GM12875 (cell line): ENCODE measurements at regions not wholly inside any gene's neighbourhood (a gene's known extent, or its start where the extent isn't known, plus 50 kb on each side); places are given as distances from the start of the nearest gene placed in this dataset.
"Not testable (repeated sequence)": the region's sequence is repeated elsewhere in the genome, so short reads cannot be mapped to it uniquely, and the experiment has no call there.

Source experiments
- H3K4me3 ChIP-seq: one replicate; pipeline ENCODE4 v1.5.1; 2011; ENCODE audit warnings: low read depth, low read length, control low read depth
- TF ChIP-seq, protein P1 (sequence below): IDR thresholded peaks from 2 replicates; pipeline ENCODE4 v1.5.1; 2011; ENCODE audit warnings: low read depth, mild to moderate bottlenecking, control low read depth, inconsistent platforms, low read length, moderate library complexity, borderline replicate concordance; ENCODE audit not compliant: insufficient read depth

DNA sequence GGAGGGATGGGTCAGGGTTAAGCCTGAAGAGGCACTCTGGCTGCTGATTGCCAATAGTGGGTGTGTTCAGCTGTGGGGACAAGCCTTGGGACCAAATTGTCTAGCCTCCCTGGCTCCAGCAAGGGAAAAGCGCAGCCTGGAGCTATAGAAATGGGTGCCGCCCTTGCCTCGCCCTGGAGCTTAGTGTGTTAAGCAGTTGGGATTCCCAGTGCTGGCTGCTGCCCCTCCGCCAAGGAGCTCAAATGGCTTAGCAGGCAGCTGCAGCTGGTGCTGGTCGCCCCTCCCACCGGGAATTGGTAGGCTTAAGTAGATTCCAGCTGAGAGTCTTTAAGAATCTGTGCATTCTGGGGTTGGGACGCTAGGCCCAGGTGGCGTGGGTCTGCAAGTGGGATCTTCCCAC, 662.9 kb upstream of the TBL1XR1 start:
- TF ChIP-seq, protein P1, sequence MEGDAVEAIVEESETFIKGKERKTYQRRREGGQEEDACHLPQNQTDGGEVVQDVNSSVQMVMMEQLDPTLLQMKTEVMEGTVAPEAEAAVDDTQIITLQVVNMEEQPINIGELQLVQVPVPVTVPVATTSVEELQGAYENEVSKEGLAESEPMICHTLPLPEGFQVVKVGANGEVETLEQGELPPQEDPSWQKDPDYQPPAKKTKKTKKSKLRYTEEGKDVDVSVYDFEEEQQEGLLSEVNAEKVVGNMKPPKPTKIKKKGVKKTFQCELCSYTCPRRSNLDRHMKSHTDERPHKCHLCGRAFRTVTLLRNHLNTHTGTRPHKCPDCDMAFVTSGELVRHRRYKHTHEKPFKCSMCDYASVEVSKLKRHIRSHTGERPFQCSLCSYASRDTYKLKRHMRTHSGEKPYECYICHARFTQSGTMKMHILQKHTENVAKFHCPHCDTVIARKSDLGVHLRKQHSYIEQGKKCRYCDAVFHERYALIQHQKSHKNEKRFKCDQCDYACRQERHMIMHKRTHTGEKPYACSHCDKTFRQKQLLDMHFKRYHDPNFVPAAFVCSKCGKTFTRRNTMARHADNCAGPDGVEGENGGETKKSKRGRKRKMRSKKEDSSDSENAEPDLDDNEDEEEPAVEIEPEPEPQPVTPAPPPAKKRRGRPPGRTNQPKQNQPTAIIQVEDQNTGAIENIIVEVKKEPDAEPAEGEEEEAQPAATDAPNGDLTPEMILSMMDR = no peak
- no peak overlapping the region for H3K4me3 ChIP-seq

DNA sequence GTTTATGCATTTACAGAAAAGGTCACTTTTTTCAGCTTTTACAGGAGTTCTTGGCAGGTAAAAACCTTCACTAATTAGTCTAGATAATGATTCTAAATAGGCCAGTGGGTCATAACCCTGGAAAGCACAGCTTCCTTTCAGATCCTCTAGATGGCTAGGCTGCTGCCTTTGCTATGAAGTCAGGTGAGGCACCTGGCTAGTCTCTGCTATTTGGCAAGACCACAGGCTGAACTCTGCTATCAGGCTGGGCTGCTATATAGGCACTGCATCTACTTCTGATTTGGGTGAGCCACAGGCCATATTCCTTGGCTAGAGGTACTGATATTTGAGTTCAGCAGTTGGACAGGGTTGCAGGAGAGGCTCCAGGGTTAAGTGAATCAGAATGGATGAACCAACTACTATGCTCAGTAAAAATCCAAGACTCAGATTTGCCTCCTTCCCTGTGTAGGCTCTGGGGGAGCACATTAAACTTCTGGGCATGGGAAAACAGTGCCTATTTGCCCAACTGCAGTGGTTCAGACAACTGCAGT, 665.7 kb upstream of the TBL1XR1 start:
- TF ChIP-seq, protein P1 = no peak
- H3K4me3 ChIP-seq = no peak overlapping the region

DNA sequence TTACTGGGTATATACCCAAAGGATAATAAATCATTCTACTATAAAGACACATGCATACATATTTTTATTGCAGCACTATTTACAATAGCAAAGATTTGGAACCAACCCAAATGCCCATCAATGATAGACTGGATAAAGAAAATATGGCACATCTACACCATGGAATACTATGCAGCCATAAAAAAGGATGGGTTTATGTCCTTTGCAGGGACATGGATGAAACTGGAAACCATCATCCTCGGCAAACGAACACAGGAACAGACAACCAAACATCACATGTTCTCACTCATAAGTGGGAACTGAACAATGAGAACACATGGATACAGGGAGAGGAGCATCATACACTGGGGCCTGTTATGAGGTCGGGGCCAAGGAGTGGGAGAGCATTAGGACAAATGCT, 665.0 kb upstream of the KCNMB2 start:
- not testable (repeated sequence) for H3K4me3 ChIP-seq

DNA sequence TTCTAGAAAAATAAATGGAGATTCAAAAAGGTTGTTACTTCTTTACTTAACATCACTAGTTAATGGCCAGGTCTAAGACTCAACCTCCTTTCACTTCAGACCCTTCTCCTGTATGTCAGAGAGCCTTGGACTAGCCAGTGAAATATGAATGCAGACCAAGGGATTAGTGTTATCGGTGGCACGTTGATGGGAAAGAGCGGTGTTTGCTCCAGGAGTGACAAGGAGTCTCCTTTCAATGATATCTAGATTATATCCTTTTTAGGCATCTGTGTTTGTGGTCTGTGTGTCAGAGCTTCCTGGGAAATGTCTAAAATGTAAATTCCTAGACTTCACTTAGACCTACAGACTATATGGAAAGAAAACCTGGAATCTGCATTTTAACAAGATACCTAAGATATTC, 658.0 kb upstream of the KCNMB2 start:
- TF ChIP-seq, protein P1 = no peak
- no peak overlapping the region for H3K4me3 ChIP-seq

DNA sequence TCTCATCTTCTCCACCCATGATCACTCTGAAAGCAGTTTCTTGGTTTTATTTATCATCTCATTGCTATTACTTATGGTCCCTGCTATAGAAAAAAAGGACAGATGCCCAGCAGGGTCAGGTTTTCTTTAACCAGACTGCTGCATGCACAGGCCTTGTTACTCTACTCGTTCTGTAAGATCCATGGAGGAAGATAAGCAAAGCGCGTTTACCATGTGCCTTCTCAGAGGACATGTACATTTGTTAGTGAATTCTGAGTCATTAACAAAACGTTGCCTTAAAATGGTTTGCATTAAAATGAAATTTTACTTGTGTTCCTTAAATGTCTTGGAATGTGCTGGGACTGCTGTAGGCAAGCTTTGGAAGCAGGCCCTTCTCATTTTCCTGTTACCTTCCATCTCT, 657.3 kb upstream of the KCNMB2 start:
- no peak overlapping the region for H3K4me3 ChIP-seq
- TF ChIP-seq, protein P1 = no peak

DNA sequence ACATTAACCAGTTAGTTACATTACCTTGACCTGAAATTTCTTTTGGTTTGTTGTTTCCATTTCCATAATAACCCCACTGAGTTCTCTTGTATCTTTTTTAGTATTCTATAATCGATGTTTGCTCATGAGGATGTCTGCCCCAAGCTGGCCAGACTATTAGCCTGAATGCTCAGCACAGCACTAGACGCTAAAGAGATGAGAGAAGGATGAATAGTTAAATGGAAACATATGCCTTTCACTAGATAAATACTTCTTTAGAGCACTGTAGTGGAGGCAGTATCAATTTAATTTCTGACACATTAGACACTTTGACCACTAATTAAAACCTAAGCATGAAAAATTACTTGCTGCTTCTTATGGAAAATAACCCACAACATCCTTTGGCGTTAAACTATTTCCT, 654.9 kb upstream of the KCNMB2 start:
- no peak overlapping the region for H3K4me3 ChIP-seq
- TF ChIP-seq, protein P1 = no peak

DNA sequence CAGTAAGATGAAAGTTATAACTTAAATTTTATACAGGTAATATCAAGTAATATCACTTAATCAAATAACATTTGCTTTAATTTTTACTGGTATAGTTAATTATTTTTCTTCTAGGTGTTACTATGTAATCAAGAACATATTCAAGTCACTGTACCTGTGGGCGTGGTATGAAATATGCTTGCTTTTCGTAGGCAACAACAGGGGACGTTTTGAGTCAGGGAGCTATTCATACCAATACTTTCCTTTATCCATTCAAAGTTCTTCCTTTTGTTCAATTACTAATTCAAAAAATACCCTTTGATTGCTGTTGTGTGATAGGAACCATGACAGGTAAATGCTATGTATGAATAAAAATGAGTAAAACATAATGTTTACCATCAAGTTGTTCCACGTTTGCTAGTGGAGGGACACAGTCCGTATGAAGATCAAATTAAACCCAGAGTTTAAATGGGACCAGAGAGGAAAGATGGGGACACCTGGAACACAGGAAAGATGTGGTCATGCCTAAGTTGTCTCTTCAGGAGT, 654.0 kb upstream of the KCNMB2 start:
- TF ChIP-seq, protein P1 = no peak
- no peak overlapping the region for H3K4me3 ChIP-seq

DNA sequence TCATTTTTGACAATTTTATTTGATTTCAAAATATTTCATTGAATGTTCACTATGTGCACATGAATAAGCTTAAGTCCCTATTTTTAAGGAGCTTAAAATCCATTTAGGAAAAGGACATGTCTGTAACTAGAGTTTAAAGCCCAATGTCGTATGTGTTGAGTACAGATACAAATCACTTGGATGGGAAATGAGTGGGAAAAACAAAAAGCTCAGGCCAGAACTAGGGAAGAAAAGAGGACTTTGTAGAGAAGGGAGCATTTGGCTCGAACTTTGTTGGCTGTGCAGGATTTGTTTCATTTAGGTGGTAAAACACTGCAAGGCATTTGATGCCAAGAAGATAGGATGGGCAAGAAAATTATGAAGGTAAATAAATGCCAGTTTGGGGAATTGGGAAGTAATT, 653.1 kb upstream of the KCNMB2 start:
- TF ChIP-seq, protein P1 = no peak
- H3K4me3 ChIP-seq = no peak overlapping the region
